ENCODE measurements at regions not wholly inside any gene's neighbourhood (a gene's known extent, or its start where the extent isn't known, plus 50 kb on each side); places are given as distances from the start of the nearest gene placed in this dataset.
A peak's percentile ranks its signal among the peaks of the same experiment; 100 is the strongest.

DNA sequence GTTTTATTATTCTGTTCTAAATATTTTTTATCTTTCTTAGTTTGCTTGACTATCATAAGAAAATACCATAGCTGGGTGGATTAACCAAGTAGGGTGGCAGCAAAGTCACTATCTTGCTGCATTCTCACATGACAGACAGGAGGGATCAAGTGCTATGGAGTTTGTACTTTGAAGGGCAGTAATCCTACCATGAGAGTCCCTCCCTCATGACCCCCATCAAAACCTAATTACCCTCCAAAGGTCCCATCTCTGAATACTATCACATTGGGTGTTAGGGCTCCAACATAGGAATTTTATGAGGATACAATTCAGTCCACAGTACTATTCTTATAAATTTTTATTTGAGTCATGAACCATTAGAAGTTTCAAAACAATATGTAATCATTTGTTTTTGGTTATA is 388.5 kb upstream of the B3GALT2 start:
- Mint-ChIP-seq H3K9me3 (peaks cover 0 to 10% (median 1%) of the 10 kb centered on the region in 3 donors), H3K27ac (no peak overlapping the region), H3K36me3 (no peaks in the 10 kb centered on the region), H3K4me1 (peaks cover 3 to 10% (median 4%) of the 10 kb centered on the region in 3 donors), H3K4me3 (no peak overlapping the region), H3K27me3 (no peaks in the 10 kb centered on the region)

DNA sequence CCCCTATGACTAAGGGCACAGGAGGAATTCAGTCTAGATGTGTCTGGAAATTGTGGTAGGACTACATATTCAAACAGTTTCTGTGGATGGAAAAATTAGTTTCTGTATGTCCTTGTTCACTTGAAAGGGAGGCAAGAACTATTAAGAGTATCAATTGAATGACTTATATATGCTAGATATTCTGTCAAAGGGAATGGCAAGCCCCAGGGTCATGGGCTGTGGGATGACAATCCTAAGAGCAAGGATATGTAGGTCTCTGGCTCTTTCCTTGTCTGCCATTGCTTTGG is 383.5 kb upstream of the B3GALT2 start:
- Mint-ChIP-seq H3K4me3 (no peak overlapping the region), H3K4me1 (peaks cover 13 to 22% (median 18%) of the 10 kb centered on the region in 3 donors), H3K9me3 (peaks cover 0 to 10% (median 1%) of the 10 kb centered on the region in 3 donors), H3K27me3 (no peaks in the 10 kb centered on the region), H3K27ac (no peak overlapping the region), H3K36me3 (no peaks in the 10 kb centered on the region)

DNA sequence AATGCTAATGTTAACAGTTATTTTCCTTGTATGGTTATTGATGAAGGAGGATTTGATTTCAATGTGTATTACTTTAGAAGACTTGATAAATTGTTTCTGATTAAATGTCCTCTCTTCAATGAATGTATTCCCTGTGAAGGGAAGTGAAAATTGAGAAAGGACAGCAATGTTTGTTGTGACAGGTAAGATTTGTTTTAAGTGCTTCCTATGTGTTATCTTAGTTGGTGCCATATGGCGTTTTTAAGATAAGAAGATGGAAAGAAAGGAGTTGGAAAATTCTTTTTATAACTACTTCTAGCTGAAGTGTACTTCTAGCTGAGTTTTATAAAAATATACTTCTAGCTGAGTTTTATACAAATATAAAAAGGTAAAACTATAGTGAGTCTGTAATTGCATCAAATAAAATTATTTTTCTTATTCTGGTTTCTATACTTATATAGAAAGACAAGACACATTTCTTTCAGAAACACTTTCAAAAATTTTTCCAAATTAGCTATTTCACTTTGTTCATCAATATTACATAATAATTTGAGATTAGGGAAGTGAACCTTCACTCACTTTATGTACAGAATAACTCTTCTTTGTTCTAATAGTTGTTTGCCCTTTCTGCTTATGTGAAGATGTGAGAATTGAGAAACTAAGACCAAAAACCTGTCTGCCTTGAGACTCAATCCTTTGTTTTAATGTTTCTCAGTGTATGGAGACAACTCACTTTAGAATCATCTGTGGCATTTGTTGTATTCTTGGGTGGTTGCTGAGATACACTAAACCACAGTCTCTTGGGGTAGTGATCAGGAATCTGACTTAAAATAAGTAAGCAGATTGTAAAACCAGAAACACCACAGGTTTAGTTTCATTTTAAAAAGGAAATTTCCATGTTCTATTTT is 382.9 kb upstream of the B3GALT2 start:
- Mint-ChIP-seq H3K36me3 (no peaks in the 10 kb centered on the region), H3K27ac (no peak overlapping the region), H3K4me3 (peak overlapping the region in 2 of 4 donors; percentile 55 to 67), H3K27me3 (no peaks in the 10 kb centered on the region), H3K4me1 (peaks cover 13 to 22% (median 18%) of the 10 kb centered on the region in 3 donors), H3K9me3 (peaks cover 0 to 10% (median 1%) of the 10 kb centered on the region in 3 donors)

DNA sequence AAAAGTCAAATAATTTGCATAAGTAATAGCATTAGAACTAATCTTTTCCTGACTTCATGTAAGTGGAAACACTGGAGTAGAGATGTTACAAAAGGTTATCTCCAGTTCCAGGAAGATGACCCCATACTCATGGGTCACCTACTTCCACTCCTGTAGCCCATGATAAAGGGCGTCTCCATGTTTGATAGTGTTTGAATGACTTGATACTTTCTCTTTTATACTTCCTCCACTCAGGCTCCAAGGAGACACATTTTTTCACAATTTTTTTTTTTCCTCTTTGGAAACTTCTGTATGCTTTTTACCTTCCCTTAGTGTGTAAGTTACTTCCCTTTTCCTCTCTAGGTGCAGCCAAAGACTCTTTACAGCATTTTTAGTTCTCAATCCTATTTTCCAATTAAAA is 382.1 kb upstream of the B3GALT2 start:
- Mint-ChIP-seq H3K4me1 (peaks cover 13 to 22% (median 18%) of the 10 kb centered on the region in 3 donors), H3K9me3 (peaks cover 0 to 10% (median 1%) of the 10 kb centered on the region in 3 donors), H3K27ac (no peak overlapping the region), H3K27me3 (no peaks in the 10 kb centered on the region), H3K36me3 (no peaks in the 10 kb centered on the region), H3K4me3 (no peak overlapping the region)

DNA sequence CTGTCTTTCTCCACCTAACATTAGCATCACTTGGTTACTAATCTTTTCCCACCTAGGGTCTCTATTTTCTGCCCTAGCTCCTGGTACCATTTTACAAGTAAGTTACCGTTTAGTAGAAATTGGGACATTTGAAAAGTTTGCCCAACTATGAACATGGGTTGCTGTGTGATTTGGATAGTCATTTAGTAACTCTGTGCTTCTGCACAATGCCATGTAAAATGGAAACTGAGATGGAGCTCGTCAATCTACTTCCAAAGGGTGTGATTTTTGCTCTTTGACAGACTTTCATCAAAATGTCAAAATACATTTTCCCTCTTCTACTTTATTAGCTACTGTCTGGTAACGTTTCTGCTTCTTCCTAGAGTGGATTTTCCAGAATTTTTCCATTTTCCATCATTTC is 381.5 kb upstream of the B3GALT2 start:
- Mint-ChIP-seq H3K9me3 (peaks cover 0 to 7% (median 1%) of the 10 kb centered on the region in 3 donors), H3K27me3 (no peaks in the 10 kb centered on the region), H3K4me1 (peaks cover 13 to 22% (median 18%) of the 10 kb centered on the region in 3 donors), H3K4me3 (no peak overlapping the region), H3K36me3 (no peaks in the 10 kb centered on the region), H3K27ac (no peak overlapping the region)

DNA sequence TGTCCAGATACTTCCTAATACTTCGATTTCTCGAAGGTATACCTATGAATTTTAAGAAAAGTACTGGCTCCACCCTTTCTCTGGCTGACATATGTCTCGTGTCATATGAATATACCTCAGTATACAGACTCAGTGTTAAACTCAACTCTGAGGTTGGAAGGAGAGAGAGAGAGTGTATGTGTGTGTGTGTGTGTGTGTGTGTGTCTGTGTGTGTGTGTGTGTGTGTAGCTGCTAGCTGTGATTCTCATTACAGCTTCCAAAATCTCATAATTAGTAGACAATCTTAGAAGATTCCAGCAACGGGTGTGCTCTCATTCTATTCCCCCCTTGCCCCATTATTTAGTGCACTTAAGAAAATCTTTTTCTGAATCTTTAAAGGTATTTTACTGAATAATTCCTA is 380.3 kb upstream of the B3GALT2 start:
- no peak overlapping the region for H3K4me3 Mint-ChIP-seq
- H3K27me3 Mint-ChIP-seq = no peaks in the 10 kb centered on the region
- H3K36me3 Mint-ChIP-seq = no peaks in the 10 kb centered on the region

DNA sequence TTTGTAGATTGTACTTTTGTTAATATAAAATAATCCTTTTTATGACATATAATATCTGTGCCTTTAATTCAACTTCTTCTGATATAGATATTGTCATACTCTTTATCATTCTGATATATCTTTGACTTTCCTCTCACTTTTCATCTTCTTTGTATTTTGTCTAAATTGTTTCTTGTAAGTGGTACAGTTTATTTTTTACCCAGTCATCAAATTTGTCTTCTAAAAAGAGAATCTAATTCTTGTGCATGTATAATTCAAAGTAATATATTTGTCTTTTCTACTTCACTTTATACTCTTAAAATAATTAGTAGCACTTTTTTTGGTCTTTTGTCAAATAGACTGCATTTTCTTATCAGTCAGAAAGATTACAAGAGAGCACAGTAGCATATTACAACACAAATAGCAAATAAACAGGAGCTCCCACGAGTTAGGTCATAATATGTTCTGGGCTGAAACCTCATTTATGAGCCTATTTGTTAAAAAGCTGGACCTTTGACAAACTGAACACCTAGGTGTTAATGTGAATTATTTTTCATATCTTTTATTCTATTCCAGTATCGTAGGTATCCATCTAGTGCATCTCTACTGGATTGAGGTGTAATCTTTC is 379.7 kb upstream of the B3GALT2 start:
- Mint-ChIP-seq H3K9me3 (no peaks in the 10 kb centered on the region), H3K27ac (no peak overlapping the region), H3K4me1 (peaks cover 13 to 18% (median 17%) of the 10 kb centered on the region in 3 donors), H3K36me3 (no peaks in the 10 kb centered on the region), H3K4me3 (no peak overlapping the region), H3K27me3 (no peaks in the 10 kb centered on the region)

More for the DNA sequence above, 380.3 kb upstream of the B3GALT2 start:
- H3K27ac Mint-ChIP-seq = no peak overlapping the region
- H3K9me3 Mint-ChIP-seq = no peaks in the 10 kb centered on the region
- peaks cover 13 to 21% (median 18%) of the 10 kb centered on the region in 3 donors for H3K4me1 Mint-ChIP-seq

DNA sequence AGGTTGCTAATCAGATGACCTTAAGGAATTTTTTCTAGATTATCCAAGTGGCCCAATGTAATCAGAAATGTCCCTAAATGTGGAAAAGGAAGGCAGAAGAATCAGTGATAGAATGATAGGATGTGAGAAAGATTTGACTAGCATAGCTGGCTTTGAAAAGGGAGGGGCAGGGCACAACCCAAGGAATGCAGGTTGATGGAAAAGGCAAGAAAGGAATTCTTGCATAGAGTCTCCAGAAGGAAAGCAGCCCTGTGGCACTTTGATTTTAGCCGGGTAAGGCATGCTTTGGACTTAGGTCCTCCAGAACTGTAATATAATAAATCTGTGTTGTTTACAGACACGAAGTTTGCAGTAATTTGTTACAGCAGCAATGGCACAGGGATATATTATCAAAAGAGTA is 375.7 kb upstream of the B3GALT2 start:
- H3K4me1 Mint-ChIP-seq = peaks cover 0 to 2% (median 0%) of the 10 kb centered on the region in 3 donors
- H3K36me3 Mint-ChIP-seq = no peaks in the 10 kb centered on the region
- no peaks in the 10 kb centered on the region for H3K9me3 Mint-ChIP-seq
- no peak overlapping the region for H3K4me3 Mint-ChIP-seq
- peaks cover 1% of the 10 kb centered on the region for H3K27me3 Mint-ChIP-seq
- no peak overlapping the region for H3K27ac Mint-ChIP-seq

DNA sequence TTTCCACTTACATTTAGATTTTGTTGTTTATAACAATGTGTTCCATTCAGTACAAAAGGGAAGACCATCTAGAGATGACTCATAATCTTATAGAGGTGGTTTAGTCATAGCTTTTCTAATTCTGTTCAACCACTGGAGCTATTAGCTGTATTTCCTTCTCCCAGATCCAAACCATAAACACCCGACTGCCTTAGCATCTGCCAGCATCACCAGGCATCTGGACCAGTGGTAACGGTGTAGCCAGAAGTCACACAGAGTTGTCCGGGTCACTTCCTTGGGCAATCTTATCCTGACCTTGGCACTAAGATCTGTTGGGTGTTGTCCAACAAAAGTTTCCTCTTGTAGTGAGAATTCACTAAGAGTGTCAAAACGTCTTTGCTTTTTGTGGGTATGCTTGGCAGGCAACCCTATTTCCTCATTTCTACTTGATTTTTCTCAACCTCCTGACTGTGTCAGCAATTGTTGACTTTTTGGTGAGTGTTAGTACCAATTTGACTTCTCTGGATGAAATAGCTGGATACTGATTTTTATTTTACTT is 372.1 kb upstream of the B3GALT2 start:
- peaks cover 0 to 2% (median 0%) of the 10 kb centered on the region in 3 donors for H3K9me3 Mint-ChIP-seq
- H3K27ac Mint-ChIP-seq = no peak overlapping the region
- H3K4me1 Mint-ChIP-seq = peaks cover 0 to 2% (median 0%) of the 10 kb centered on the region in 3 donors
- H3K4me3 Mint-ChIP-seq = no peak overlapping the region
- peaks cover 2% of the 10 kb centered on the region for H3K27me3 Mint-ChIP-seq
- H3K36me3 Mint-ChIP-seq = no peaks in the 10 kb centered on the region

DNA sequence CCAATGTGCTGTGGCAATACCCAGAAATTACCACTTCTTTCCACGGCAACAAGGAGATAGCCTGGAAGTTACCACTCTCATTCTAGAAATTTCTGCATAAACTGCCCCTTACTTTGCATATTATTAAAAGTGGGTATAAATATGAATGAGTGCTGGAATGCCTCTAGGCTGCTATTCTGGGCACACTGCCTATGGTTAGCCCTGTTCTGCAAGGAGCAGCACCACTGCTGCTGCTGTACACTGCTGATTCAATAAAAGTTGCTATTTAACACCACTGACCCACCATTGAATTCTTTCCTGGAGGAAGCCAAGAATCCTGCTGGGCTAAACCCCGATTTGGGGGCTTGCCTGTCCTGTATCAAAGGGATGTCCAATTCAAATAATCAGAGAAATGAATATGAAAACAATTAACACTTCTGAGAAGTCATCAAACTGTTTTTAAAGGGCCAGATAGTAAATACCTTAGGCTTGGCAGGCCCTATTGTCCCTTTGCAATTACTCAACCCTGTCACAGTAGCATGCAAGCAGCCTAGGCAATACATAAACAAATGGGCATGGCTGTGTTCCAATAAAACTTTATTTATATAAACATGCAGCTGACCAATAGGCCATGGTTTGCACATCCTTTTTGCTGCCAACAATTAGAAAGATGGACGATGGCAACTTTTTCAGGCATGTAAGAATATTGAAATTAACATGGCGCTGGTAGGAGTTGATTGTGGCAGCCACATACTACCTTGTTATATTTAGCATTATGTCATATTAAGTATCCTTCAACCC is 369.4 kb upstream of the B3GALT2 start:
- H3K36me3 Mint-ChIP-seq = no peaks in the 10 kb centered on the region
- H3K27me3 Mint-ChIP-seq = peaks cover 2% of the 10 kb centered on the region
- peaks cover 0 to 2% (median 0%) of the 10 kb centered on the region in 3 donors for H3K9me3 Mint-ChIP-seq
- H3K4me1 Mint-ChIP-seq = peaks cover 0 to 2% (median 0%) of the 10 kb centered on the region in 3 donors
- no peak overlapping the region for H3K27ac Mint-ChIP-seq
- no peak overlapping the region for H3K4me3 Mint-ChIP-seq

DNA sequence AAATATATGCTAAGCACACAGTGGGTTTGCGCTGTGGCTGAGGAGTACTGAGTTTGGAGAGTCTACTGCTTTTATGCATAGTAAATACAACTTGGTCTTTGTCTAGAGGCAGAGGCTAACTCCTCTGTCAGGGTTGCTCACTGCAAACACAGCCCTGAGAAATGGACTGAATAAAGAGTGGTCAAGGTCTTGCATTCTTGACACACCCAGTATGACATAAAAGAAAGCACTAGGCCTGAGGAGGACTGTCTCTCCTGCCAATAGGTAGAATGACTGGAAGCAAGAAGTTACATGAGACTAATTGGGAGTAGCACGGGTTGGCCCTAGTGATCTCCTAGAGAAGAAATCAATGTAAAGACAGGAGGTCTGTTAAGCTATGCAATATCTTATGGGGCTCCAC is 367.2 kb upstream of the B3GALT2 start:
- peaks cover 2% of the 10 kb centered on the region for H3K27me3 Mint-ChIP-seq
- H3K4me1 Mint-ChIP-seq = no peaks in the 10 kb centered on the region
- no peak overlapping the region for H3K4me3 Mint-ChIP-seq
- H3K36me3 Mint-ChIP-seq = no peaks in the 10 kb centered on the region
- no peak overlapping the region for H3K27ac Mint-ChIP-seq
- peaks cover 0 to 2% (median 0%) of the 10 kb centered on the region in 3 donors for H3K9me3 Mint-ChIP-seq

DNA sequence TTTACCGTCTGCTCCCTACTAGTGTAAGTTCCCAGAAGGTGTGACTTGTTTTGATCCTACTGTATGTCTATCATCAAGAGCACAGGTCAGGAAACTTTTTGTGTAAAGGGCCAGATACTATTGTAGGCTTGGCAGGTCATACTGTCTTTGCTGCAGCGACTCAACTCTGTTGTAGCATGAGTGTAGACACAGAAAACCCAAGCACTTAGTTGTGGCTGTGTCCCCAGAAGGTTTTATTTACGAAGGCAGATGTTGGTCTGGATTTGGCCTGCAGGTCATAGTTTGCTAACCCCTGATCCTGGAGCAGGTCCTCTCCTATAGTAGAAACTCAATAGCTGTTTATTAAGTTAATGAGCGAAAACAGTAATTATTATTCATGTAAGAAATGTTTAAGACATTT is 365.9 kb upstream of the B3GALT2 start:
- Mint-ChIP-seq H3K36me3 (no peaks in the 10 kb centered on the region), H3K27me3 (peaks cover 2% of the 10 kb centered on the region), H3K4me3 (no peak overlapping the region), H3K4me1 (no peaks in the 10 kb centered on the region), H3K27ac (no peak overlapping the region), H3K9me3 (peaks cover 0 to 2% (median 0%) of the 10 kb centered on the region in 3 donors)

DNA sequence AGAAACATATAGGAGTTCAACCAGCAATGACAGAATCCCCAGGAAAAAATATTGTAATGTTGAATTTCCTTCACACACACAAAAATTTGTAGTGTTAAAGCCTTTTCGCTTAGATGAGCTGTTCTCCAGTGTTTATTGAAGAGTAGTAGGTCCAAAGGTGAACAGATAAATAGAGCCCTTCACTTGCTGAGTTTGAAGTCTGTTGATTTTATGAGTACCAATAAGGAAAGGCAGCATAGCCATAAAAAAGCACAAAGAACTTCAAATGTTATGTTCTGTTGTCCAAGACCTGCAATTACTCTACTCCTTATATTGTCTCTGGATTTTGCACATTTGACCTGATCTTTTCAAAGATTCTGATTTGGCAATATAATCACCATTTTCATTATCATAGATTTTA is 362.7 kb upstream of the B3GALT2 start:
- no peak overlapping the region for H3K4me3 Mint-ChIP-seq
- no peaks in the 10 kb centered on the region for H3K36me3 Mint-ChIP-seq
- H3K27me3 Mint-ChIP-seq = peaks cover 1% of the 10 kb centered on the region
- H3K27ac Mint-ChIP-seq = no peak overlapping the region
- no peaks in the 10 kb centered on the region for H3K4me1 Mint-ChIP-seq
- no peaks in the 10 kb centered on the region for H3K9me3 Mint-ChIP-seq

DNA sequence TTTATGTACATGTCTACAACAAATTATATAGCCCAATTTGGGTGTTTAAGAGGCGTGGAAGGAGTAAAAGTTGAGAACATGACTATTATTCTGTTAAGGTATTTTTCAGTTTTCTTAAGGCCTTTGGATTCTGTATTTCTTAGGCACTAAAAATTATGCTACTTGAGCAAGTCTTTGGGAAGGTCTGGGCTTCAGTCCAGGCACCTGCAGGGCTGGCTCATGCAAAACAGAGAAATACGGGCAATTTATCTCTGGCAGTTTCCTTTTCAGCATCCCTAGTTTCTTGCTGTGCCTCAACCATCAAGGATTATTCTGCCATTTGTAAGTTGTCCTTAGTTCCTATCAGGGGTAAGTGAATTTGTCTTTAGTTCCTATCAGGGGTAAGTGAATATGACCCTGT is 358.8 kb upstream of the B3GALT2 start:
- Mint-ChIP-seq H3K27me3 (peaks cover 1% of the 10 kb centered on the region), H3K4me3 (no peak overlapping the region), H3K36me3 (peaks cover 1% of the 10 kb centered on the region), H3K27ac (no peak overlapping the region), H3K4me1 (peaks cover 5 to 15% (median 9%) of the 10 kb centered on the region in 3 donors), H3K9me3 (no peaks in the 10 kb centered on the region)

DNA sequence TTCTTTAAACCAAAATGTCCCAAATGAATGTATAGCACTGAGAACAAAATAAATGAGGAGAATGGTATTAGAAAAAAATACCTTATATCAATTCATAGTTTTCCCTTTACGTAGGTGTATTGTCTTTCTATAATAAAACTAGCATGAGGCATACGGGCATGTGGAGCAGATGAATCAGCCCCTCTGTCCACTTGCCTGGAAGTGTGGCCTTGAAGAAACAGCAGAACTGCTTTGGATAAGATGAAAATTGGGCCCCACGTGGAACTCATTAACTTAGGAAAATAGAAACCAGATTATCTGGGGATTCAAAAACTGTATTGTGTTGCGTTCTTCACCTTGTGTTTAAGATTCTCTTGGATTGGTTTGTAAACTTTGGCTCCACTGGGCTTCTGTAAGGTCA is 356.8 kb upstream of the B3GALT2 start:
- Mint-ChIP-seq H3K9me3 (no peaks in the 10 kb centered on the region), H3K27ac (peak overlapping the region in 1 of 3 donors; percentile 21), H3K4me1 (peaks cover 20 to 29% (median 23%) of the 10 kb centered on the region in 3 donors), H3K36me3 (peaks cover 1% of the 10 kb centered on the region), H3K27me3 (peaks cover 1% of the 10 kb centered on the region), H3K4me3 (peak overlapping the region in 1 of 4 donors; percentile 5)
